ENCODE measurements at regions not wholly inside any gene's neighbourhood (a gene's known extent, or its start where the extent isn't known, plus 50 kb on each side); places are given as distances from the start of the nearest gene placed in this dataset.
"Not testable (repeated sequence)": the region's sequence is repeated elsewhere in the genome, so short reads cannot be mapped to it uniquely, and the experiment has no call there.

DNA sequence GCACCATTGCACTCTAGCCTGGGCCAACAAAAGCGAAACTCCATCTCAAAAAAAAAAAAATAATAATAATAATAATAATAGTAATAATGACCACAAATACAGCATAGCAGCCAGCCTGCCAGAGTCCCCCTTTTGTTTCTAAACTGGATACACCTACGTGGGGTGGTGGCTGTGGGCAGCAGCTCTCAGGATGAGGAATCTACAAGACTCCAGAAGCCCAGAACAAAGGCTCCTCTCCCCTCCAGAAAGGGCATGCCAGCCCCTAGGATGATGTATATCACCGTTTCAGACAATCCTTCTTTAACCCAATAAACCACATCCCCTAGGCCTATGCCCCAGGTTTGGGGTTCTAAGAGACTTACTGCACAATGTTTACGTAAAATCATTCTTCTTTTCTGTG, 155.9 kb downstream of the QRSL1 start:
- H3K27ac ChIP-seq = no peak overlapping the region
- TF ChIP-seq, protein P1, sequence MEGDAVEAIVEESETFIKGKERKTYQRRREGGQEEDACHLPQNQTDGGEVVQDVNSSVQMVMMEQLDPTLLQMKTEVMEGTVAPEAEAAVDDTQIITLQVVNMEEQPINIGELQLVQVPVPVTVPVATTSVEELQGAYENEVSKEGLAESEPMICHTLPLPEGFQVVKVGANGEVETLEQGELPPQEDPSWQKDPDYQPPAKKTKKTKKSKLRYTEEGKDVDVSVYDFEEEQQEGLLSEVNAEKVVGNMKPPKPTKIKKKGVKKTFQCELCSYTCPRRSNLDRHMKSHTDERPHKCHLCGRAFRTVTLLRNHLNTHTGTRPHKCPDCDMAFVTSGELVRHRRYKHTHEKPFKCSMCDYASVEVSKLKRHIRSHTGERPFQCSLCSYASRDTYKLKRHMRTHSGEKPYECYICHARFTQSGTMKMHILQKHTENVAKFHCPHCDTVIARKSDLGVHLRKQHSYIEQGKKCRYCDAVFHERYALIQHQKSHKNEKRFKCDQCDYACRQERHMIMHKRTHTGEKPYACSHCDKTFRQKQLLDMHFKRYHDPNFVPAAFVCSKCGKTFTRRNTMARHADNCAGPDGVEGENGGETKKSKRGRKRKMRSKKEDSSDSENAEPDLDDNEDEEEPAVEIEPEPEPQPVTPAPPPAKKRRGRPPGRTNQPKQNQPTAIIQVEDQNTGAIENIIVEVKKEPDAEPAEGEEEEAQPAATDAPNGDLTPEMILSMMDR (IDR thresholded peaks at IDR 0.05) = no peak
- no peaks in the 10 kb centered on the region for H3K36me3 ChIP-seq
- no peak for DNase-seq (ENCODE audit: low spot score in 2 of 2)
- H3K4me1 ChIP-seq = no peaks in the 10 kb centered on the region
- no peak overlapping the region for H3K4me3 ChIP-seq
- intact Hi-C loops (cut with DNase I) = no loop called here
- no peaks in the 10 kb centered on the region for H3K27me3 ChIP-seq
- no peaks in the 10 kb centered on the region for H3K9me3 ChIP-seq

DNA sequence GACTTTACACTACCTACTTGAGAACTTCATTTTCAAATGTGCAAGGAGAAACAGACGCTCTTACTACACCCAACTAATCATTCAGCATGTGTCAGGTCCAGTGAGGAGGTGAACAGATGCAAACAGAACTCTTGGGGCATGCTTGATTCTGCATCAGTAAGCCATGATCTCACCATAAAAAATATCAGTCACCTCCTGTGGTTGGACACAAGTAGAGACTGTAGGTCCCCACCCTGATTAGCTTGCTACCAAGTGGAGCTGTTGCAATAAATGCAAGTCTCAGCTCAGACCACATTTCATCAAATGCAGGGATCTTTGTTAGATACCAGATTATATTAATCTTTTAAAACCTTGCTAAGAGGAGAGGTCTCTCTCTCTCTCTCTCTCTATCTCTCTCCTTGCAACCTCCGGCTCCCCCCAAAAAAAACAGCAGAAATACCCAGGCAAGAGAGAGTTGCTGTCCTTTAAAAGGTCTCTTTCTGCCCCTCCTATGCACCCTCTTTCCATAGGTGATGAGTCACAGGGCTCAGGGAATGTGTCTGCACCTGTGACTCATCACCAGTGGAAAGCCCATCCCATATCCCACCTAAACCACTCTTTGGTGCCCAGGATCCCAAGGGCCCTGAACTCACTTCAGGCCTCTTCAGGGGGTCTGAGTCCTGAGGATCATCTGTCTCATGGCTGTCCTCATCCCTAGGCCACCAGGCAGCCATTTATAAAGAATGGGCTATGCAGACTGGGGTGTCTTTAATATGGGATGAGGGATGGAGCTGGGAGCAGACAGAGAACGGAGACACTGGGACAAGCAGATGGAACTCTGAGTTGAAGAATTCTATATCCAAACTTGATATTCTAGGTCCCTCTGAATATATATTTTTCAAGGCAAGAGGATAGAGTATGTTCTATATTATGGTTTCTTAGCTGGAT, 154.5 kb downstream of the QRSL1 start:
- Histone ChIP-seq H3K4me3 (no peak overlapping the region), H3K36me3 (no peaks in the 10 kb centered on the region), H3K9me3 (no peaks in the 10 kb centered on the region), H3K27ac (no peak overlapping the region), H3K27me3 (no peaks in the 10 kb centered on the region), H3K4me1 (no peaks in the 10 kb centered on the region)
- DNase-seq (ENCODE audit: low spot score in 2 of 2) = no peak
- TF ChIP-seq, protein P1 (IDR thresholded peaks at IDR 0.05) = no peak
- intact Hi-C loops (cut with DNase I) = no loop called here

DNA sequence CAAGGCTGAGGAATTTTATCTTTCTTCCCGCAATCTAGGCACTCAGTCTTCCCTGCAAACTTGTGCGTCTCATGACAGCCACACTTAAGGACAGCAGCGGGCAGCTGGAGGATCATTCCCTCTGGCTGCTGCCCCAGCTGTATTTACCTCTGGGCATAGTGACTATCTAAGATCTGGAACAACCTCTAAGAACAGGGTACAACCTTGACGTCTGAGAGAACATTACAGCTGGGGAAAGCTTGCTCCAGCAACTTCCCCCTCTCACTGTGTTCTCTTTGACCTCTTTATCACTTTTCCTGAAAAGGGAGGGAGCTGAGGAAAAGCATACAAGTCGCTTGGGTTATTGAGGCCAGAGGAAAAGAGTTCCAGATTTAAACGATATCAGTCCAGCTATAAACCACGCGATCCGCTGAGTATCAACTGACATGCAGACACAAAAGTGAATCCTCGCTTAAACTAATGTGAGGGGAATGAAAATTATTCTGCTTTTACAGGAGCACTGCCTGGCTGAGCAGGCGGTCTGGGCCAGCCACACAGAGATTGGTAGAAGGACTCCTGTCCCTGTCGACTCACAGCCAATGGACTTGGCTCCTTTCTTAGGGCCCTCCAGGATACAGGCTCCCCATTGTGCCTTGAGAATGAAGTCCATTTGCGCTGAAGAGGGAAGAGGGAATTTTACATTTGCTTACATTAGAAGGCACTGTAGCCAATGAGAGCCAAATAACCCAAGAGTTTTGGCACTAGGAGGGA, 153.3 kb downstream of the QRSL1 start:
- Histone ChIP-seq H3K27ac (no peak overlapping the region), H3K4me3 (no peak overlapping the region), H3K36me3 (no peaks in the 10 kb centered on the region), H3K9me3 (no peaks in the 10 kb centered on the region), H3K4me1 (no peaks in the 10 kb centered on the region), H3K27me3 (no peaks in the 10 kb centered on the region)
- TF ChIP-seq, protein P1 (IDR thresholded peaks at IDR 0.05) = no peak
- DNase-seq (ENCODE audit: low spot score in 2 of 2) = no peak
- intact Hi-C loops (cut with DNase I) = no loop called here

DNA sequence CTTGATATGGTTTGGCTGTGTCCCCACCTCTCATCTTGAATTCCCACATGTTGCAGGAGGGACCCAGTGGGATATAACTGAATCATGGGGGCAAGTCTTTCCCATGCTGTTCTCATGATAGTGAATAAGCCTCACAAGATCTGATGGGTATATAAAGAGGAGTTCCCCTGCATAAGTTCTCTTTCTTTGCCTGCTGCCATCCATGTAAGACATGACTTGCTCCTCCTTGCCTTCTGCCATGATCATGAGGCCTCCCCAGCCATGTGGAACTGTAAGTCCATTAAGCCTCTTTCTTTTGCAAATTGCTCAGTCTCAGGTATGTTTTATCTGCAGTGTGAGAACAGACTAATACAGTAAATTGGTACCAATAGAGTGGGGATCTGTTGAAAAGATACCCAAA, 150.2 kb downstream of the QRSL1 start:
- H3K36me3 ChIP-seq; DNase-seq (ENCODE audit: low spot score in 2 of 2); H3K9me3 ChIP-seq; H3K4me3 ChIP-seq; H3K27me3 ChIP-seq; intact Hi-C loops (cut with DNase I); H3K27ac ChIP-seq; H3K4me1 ChIP-seq: not testable (repeated sequence)

DNA sequence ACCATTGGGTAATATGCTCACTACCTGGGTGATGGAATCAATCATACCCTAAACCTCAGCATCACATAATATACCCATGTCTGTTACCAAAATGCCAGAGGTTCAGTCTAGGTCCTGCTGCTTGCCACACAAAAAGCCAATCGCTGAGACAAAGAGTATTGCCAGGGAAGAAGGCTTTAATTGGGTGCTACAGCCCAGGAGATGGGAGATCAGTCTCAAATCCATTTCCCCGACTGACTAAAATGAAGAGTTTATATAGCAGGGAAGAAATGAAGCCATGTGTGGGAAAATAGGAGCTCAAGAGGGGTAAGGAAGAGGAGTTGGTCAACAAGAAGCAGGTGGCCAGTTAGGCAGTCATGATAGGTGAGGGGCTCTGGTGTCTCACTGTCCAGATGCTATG, 149.6 kb downstream of the QRSL1 start:
- TF ChIP-seq, protein P1 (IDR thresholded peaks at IDR 0.05) = no peak
- Histone ChIP-seq H3K27ac (no peak overlapping the region), H3K36me3 (no peaks in the 10 kb centered on the region), H3K4me3 (no peak overlapping the region), H3K27me3 (no peaks in the 10 kb centered on the region), H3K4me1 (no peaks in the 10 kb centered on the region), H3K9me3 (no peaks in the 10 kb centered on the region)
- intact Hi-C loops (cut with DNase I) = no loop called here
- no peak for DNase-seq (ENCODE audit: low spot score in 2 of 2)

DNA sequence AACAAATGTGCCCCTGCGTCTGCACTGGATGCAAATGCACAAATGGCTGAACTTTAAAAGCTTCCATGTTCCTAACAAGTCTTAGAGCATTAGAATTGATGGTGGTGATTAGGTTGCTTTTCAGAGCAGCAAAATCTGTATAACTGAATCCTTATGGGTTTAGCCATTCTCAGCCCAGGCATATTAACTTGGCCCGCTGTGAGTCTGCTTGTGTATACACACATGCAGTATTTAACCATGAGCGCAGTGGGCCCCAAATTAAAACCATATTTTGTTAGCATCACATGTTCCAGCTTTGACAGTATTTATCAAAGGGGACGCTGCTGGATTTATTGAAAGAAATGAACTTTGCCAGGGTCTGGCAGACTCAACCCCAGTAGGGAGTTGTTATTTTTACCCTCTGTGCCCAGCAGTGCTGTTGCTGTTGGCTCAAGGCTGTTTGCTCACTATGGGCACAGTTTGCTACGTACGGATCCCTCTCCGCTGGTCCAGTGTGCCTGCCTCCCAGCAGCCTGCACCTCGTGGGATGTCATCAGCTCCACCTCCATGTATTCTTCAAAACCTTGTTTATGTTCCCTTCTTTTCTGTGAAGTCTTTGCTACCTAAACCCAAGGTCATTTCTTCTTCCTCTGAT, 144.7 kb downstream of the QRSL1 start:
- Histone ChIP-seq H3K4me1 (no peaks in the 10 kb centered on the region), H3K27ac (no peak overlapping the region), H3K27me3 (no peaks in the 10 kb centered on the region), H3K36me3 (no peaks in the 10 kb centered on the region), H3K9me3 (no peaks in the 10 kb centered on the region), H3K4me3 (no peak overlapping the region)
- TF ChIP-seq, protein P1 (IDR thresholded peaks at IDR 0.05) = no peak
- no peak for DNase-seq (ENCODE audit: low spot score in 2 of 2)
- intact Hi-C loops (cut with DNase I) = no loop called here

All from ascending aorta (tissue), 2 donors.